ENCODE measurements at regions not wholly inside any gene's neighbourhood (a gene's known extent, or its start where the extent isn't known, plus 50 kb on each side); places are given as distances from the start of the nearest gene placed in this dataset.

DNA sequence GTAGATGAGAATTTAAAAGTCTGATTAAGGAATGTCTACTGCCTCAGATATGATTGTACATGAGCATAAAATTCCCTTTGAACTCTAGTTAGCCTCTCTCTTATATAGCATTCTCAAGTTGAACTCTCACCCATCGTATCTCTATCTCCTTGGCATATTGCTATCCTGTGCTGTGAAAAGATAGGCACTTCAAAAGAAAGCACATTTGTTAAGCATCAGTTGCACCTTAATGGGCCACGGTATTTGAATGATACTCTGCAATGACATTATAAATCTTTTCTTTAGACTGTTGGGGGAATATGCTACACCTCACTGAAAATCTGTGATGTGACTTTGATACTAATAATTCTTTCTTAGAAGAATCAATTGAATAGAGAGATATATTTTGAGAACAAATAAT is 570.7 kb downstream of the JRKL start:
- no peak for DNase-seq
- no peaks in the 10 kb centered on the region for H3K36me3 ChIP-seq
- TF ChIP-seq, protein P1, sequence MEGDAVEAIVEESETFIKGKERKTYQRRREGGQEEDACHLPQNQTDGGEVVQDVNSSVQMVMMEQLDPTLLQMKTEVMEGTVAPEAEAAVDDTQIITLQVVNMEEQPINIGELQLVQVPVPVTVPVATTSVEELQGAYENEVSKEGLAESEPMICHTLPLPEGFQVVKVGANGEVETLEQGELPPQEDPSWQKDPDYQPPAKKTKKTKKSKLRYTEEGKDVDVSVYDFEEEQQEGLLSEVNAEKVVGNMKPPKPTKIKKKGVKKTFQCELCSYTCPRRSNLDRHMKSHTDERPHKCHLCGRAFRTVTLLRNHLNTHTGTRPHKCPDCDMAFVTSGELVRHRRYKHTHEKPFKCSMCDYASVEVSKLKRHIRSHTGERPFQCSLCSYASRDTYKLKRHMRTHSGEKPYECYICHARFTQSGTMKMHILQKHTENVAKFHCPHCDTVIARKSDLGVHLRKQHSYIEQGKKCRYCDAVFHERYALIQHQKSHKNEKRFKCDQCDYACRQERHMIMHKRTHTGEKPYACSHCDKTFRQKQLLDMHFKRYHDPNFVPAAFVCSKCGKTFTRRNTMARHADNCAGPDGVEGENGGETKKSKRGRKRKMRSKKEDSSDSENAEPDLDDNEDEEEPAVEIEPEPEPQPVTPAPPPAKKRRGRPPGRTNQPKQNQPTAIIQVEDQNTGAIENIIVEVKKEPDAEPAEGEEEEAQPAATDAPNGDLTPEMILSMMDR (IDR thresholded peaks at IDR 0.05), result no peak
- no peak for TF ChIP-seq POLR2A (IDR thresholded peaks at IDR 0.05)
- intact Hi-C loops (cut with DNase I), result no loop called here
- H3K4me1 ChIP-seq, result no peaks in the 10 kb centered on the region
- 56 to 59% methylated on average over 2 of the region's 2 CpGs for WGBS, 2 donors
- H3K27ac ChIP-seq, result no peak overlapping the region
- no peaks in the 10 kb centered on the region for H3K27me3 ChIP-seq
- no peak overlapping the region for H3K4me3 ChIP-seq (replicated peaks in 1 of 3)
- no peaks in the 10 kb centered on the region for H3K9me3 ChIP-seq

DNA sequence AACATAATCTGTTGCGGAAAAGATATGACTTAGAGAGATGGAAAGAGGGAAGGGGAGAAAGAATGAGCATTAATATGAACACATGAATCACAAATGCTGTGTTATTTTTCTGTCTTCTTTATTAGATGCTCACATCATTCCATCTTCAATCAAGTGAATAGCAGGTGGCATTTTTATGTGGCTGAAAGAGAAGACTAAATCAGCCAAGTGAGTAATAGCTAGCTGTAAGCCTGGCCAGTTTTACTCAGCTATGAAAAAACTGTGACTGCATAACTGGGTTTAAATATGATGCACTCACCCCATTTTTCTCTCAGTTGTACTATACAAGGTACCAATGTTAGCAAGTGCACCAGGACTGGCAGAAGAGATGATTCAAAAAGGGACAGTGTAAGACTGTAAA is 571.1 kb downstream of the JRKL start:
- intact Hi-C loops (cut with DNase I), result no loop called here
- DNase-seq, result no peak
- TF ChIP-seq POLR2A (IDR thresholded peaks at IDR 0.05), result no peak
- TF ChIP-seq, protein P1 (IDR thresholded peaks at IDR 0.05), result no peak
- Histone ChIP-seq H3K27ac (no peak overlapping the region), H3K4me3 (replicated peaks in 1 of 3) (no peak overlapping the region), H3K27me3 (no peaks in the 10 kb centered on the region), H3K9me3 (no peaks in the 10 kb centered on the region), H3K4me1 (no peaks in the 10 kb centered on the region), H3K36me3 (no peaks in the 10 kb centered on the region)
- 95 to 97% methylated on average over 1 of the region's 1 CpG for WGBS, 2 donors

DNA sequence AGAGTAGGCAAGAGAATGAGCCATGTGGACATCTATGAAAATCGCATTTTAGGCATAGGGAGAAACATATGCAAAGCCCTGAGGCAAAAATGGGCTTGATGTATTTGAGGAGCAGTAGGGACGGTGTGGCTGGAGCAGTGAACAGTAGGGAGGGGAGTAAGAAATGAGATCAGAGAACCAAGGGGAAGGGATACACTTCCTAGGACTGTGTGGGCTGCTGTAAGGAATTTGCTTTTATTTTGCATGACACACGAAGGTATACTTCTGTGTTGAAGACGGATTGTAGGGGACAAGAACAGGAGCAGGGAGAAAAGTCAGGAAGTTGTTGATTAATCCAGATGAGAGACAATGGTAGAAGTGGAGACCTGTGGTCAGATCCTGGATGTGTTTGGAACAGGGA is 572.1 kb downstream of the JRKL start:
- Histone ChIP-seq H3K4me1 (no peaks in the 10 kb centered on the region), H3K27ac (no peak overlapping the region), H3K9me3 (no peaks in the 10 kb centered on the region), H3K36me3 (no peaks in the 10 kb centered on the region), H3K27me3 (no peaks in the 10 kb centered on the region), H3K4me3 (replicated peaks in 1 of 3) (no peak overlapping the region)
- intact Hi-C loops (cut with DNase I), result no loop called here
- TF ChIP-seq, protein P1 (IDR thresholded peaks at IDR 0.05), result no peak
- no peak for TF ChIP-seq POLR2A (IDR thresholded peaks at IDR 0.05)
- no peak for DNase-seq
- 74 to 75% methylated on average over 4 of the region's 4 CpGs for WGBS, 2 donors

DNA sequence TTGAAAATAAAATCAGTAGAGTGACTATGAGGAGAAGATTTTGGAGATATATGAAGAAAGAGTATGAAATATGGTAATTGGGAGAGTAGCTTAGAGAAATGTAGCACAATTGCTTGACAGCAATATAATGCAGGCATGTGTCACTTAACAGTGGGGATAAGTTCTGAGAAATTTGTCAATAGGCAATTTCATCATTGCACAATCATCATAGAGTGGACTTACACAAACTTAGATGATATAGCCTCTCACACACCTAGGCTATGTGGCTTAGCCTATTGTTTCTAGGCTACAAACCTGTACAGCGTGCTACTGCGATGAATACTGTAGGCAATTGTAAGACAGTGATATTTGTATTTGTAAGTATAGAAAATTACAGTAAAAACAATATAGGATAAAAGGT is 573.6 kb downstream of the JRKL start:
- DNase-seq, result no peak
- intact Hi-C loops (cut with DNase I), result no loop called here
- Histone ChIP-seq H3K4me3 (replicated peaks in 1 of 3) (no peak overlapping the region), H3K27me3 (no peaks in the 10 kb centered on the region), H3K4me1 (no peaks in the 10 kb centered on the region), H3K36me3 (no peaks in the 10 kb centered on the region), H3K9me3 (no peaks in the 10 kb centered on the region), H3K27ac (no peak overlapping the region)
- 95% methylated on average over 2 of the region's 2 CpGs for WGBS, 2 donors
- TF ChIP-seq POLR2A (IDR thresholded peaks at IDR 0.05), result no peak
- TF ChIP-seq, protein P1 (IDR thresholded peaks at IDR 0.05), result no peak

DNA sequence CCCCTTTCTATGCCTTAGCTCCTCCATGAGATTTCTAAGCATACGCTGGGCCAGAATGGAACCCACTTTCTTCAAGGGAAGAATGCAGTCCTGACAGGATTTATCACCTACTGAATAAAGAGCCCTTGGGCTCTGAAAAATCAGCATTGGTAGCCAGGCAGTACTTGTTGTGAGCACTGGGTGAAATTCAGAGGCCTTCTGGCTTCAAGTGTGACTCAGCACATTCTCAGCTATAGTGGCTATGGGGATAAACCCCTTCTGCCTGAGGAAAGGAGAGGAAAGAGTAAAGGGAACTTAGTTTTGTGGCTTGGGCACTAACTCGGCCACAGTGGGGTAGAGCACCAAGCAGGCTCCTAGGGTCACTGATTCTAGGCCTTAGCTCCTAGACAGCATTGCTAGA is 574.8 kb downstream of the JRKL start:
- no peaks in the 10 kb centered on the region for H3K9me3 ChIP-seq
- no peak overlapping the region for H3K27ac ChIP-seq
- H3K4me1 ChIP-seq, result no peaks in the 10 kb centered on the region
- DNase-seq, result no peak
- no peak overlapping the region for H3K4me3 ChIP-seq (replicated peaks in 1 of 3)
- WGBS, 2 donors, result 71 to 83% methylated on average over 1 to 2 of the region's 2 CpGs
- intact Hi-C loops (cut with DNase I), result no loop called here
- TF ChIP-seq POLR2A (IDR thresholded peaks at IDR 0.05), result no peak
- TF ChIP-seq, protein P1 (IDR thresholded peaks at IDR 0.05), result no peak
- no peaks in the 10 kb centered on the region for H3K27me3 ChIP-seq
- no peaks in the 10 kb centered on the region for H3K36me3 ChIP-seq
